Panc1 (cell line): ENCODE measurements at regions not wholly inside any gene's neighbourhood (a gene's known extent, or its start where the extent isn't known, plus 50 kb on each side); places are given as distances from the start of the nearest gene placed in this dataset.

Source experiments
- ATAC-seq: fragments of 200-7000 bp; cut with Tn5 transposase; 2 replicates; pipeline ENCODE4 v1.9.1; 2020; ENCODE audit warnings: mild to moderate bottlenecking, moderate library complexity
- BruUV-seq: library from RNA; stranded (reverse); fragments of 400-500 nt; replicated peaks from 2 replicates; lab custom pipeline; 2021; lab: Mats Ljungman, UMichigan
- CTCF ChIA-PET: fragments of 300-600 bp; sonication (Branson Sonifier 250); formaldehyde crosslinking; loops from one replicate; lab custom pipeline; 2022; ENCODE audit warnings: antibody characterized with exemption; lab: Charles Lee
- POLR2A ChIA-PET: fragments of 300-600 bp; sonication (Branson Sonifier 250); formaldehyde crosslinking; loops from one replicate; lab custom pipeline; 2022; ENCODE audit warnings: antibody characterized with exemption; lab: Charles Lee
- DNase-seq: peaks from one replicate; pipeline ENCODE4 v3.0.0-alpha.2; 2010; ENCODE audit warnings: low read depth, low spot score
- H3K27ac ChIP-seq: 2 replicates; pipeline ENCODE4 v1.5.1; 2011; ENCODE audit warnings: mild to moderate bottlenecking, low read length, inconsistent platforms
- H3K27me3 ChIP-seq: fragments of 200-500 bp; sonication (Bioruptor generic); 2 replicates; pipeline ENCODE4 v1.6.0; 2014; ENCODE audit warnings: low read length, inconsistent platforms; ENCODE audit not compliant: control insufficient read depth, insufficient read depth
- H3K36me3 ChIP-seq: fragments of 200-500 bp; sonication (Bioruptor generic); 2 replicates; pipeline ENCODE4 v1.5.1; 2014; ENCODE audit warnings: inconsistent platforms, mild to moderate bottlenecking, low read length, moderate library complexity; ENCODE audit not compliant: control insufficient read depth, insufficient read depth
- H3K4me1 ChIP-seq: 2 replicates; pipeline ENCODE4 v1.5.1; 2011; ENCODE audit warnings: inconsistent platforms, mild to moderate bottlenecking, low read length, moderate library complexity; ENCODE audit not compliant: control insufficient read depth, insufficient read depth
- H3K4me3 ChIP-seq, 2 experiments: 2 replicates each; pipeline ENCODE4 v1.5.1; 2011 to 2012; ENCODE audit warnings: low read depth in 2 of 2, low read length in 2 of 2, mild to moderate bottlenecking in 2 of 2, inconsistent platforms in 1 of 2, moderate library complexity in 1 of 2
- H3K9me3 ChIP-seq: fragments of 200-500 bp; sonication (Bioruptor generic); 2 replicates; pipeline ENCODE4 v1.5.1; 2014; ENCODE audit warnings: low read depth, mild to moderate bottlenecking, inconsistent platforms, low read length, moderate library complexity; ENCODE audit not compliant: control insufficient read depth, insufficient read depth
- POLR2AphosphoS5 ChIP-seq: IDR thresholded peaks from 2 replicates; pipeline ENCODE4 v1.6.1; 2012; ENCODE audit warnings: mild to moderate bottlenecking, low read depth, low read length, moderate library complexity
- SIN3A ChIP-seq: IDR thresholded peaks from 2 replicates; pipeline ENCODE4 v1.6.1; 2012; ENCODE audit warnings: low read depth, mild to moderate bottlenecking, low read length, moderate library complexity, borderline replicate concordance; ENCODE audit not compliant: insufficient read depth
- TCF7L2 ChIP-seq: IDR thresholded peaks from 2 replicates; pipeline ENCODE4 v1.6.1; 2011; ENCODE audit warnings: mild to moderate bottlenecking, low read depth, low read length, inconsistent platforms
- in situ Hi-C: cut with HindIII; loops from 2 replicates; pipeline ENCODE4 v1.10.0; 2016; ENCODE audit warnings: low sequenced_read_pairs, low pct_unique_long_range_greater_than_20kb
- intact Hi-C: fragments of 100-400 bp; cut with micrococcal nuclease; formaldehyde crosslinking; loops from one replicate; pipeline ENCODE4 v1.10.0; 2022; ENCODE audit not compliant: unreplicated experiment
- TF ChIP-seq, protein P1 (sequence below): fragments of 450-650 bp; IDR thresholded peaks from 2 replicates; pipeline ENCODE4 v1.5.1; 2017; ENCODE audit warnings: mild to moderate bottlenecking
- TF ChIP-seq, protein P2 (sequence below), 2 experiments: IDR thresholded peaks; 2 replicates each; pipeline ENCODE4 v1.6.1; 2011 to 2012; ENCODE audit warnings: low read depth in 2 of 2, control low read depth in 1 of 2, low read length in 1 of 2, mild to moderate bottlenecking in 1 of 2, moderate library complexity in 1 of 2; ENCODE audit not compliant: insufficient read depth in 1 of 2

DNA sequence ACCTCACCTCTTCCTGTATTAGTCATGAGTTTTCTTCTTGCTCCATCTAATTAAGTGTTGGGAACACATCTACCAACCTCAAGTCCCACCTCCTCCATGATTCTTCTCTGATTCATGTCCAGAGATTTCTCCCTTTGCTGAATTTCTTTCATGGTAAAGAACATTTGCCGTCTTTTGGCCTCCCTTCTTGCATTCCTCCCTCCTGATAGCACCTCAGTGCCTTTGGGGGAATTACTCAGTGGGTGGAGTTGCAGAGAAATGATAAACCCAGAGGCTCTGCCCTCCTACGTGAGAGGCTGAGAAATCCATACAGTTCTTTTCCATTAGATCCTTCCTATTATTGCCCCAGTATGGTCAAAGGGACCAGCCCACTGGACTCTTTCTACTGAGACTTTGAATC is 651.9 kb downstream of the SLC4A3 start:
- TF ChIP-seq, protein P1, sequence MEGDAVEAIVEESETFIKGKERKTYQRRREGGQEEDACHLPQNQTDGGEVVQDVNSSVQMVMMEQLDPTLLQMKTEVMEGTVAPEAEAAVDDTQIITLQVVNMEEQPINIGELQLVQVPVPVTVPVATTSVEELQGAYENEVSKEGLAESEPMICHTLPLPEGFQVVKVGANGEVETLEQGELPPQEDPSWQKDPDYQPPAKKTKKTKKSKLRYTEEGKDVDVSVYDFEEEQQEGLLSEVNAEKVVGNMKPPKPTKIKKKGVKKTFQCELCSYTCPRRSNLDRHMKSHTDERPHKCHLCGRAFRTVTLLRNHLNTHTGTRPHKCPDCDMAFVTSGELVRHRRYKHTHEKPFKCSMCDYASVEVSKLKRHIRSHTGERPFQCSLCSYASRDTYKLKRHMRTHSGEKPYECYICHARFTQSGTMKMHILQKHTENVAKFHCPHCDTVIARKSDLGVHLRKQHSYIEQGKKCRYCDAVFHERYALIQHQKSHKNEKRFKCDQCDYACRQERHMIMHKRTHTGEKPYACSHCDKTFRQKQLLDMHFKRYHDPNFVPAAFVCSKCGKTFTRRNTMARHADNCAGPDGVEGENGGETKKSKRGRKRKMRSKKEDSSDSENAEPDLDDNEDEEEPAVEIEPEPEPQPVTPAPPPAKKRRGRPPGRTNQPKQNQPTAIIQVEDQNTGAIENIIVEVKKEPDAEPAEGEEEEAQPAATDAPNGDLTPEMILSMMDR = no peak
- TF ChIP-seq, protein P2, sequence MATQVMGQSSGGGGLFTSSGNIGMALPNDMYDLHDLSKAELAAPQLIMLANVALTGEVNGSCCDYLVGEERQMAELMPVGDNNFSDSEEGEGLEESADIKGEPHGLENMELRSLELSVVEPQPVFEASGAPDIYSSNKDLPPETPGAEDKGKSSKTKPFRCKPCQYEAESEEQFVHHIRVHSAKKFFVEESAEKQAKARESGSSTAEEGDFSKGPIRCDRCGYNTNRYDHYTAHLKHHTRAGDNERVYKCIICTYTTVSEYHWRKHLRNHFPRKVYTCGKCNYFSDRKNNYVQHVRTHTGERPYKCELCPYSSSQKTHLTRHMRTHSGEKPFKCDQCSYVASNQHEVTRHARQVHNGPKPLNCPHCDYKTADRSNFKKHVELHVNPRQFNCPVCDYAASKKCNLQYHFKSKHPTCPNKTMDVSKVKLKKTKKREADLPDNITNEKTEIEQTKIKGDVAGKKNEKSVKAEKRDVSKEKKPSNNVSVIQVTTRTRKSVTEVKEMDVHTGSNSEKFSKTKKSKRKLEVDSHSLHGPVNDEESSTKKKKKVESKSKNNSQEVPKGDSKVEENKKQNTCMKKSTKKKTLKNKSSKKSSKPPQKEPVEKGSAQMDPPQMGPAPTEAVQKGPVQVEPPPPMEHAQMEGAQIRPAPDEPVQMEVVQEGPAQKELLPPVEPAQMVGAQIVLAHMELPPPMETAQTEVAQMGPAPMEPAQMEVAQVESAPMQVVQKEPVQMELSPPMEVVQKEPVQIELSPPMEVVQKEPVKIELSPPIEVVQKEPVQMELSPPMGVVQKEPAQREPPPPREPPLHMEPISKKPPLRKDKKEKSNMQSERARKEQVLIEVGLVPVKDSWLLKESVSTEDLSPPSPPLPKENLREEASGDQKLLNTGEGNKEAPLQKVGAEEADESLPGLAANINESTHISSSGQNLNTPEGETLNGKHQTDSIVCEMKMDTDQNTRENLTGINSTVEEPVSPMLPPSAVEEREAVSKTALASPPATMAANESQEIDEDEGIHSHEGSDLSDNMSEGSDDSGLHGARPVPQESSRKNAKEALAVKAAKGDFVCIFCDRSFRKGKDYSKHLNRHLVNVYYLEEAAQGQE (IDR thresholded peaks at IDR 0.05; ENCODE audit: insufficient read depth in 1 of 2, low read depth in 2 of 2, low read length in 1 of 2) = no peak
- TF ChIP-seq POLR2AphosphoS5 (no peak), SIN3A (no peak)
- DNase-seq (no peak), ATAC-seq (no peak)
- no peaks in the 10 kb centered on the region for H3K36me3 ChIP-seq
- H3K27me3 ChIP-seq = no peaks in the 10 kb centered on the region
- no peak overlapping the region for H3K4me3 ChIP-seq
- in situ Hi-C loops = no loop called here
- intact Hi-C loops = no loop called here
- H3K4me1 ChIP-seq = no peaks in the 10 kb centered on the region
- no TSS peak for BruUV-seq
- ChIA-PET POLR2A (no interaction called here), CTCF (no interaction called here)
- H3K27ac ChIP-seq = no peak overlapping the region
- no peaks in the 10 kb centered on the region for H3K9me3 ChIP-seq

DNA sequence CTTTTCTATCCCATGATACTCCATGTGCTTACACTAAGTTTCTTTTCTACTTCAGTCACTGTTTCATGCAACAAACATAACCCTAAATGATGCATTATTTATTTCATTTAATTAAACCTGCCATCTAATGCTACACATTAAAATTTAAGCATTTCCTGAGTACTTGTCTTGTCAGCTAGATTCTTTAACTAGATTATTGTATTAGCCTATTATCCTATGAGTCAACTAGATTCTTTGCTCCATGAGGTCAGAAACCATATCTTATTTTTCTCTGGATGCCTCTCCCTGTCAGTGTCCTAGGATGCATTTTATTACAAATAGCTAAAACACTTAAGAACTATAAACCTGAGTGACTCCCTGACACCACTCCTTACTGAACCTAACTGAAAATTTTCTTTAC is 652.4 kb downstream of the SLC4A3 start:
- CTCF ChIA-PET = no interaction called here
- in situ Hi-C loops (no loop called here), intact Hi-C loops (no loop called here)
- Histone ChIP-seq H3K27me3 (no peaks in the 10 kb centered on the region), H3K4me3 (no peak overlapping the region), H3K27ac (no peak overlapping the region), H3K36me3 (no peaks in the 10 kb centered on the region), H3K4me1 (no peaks in the 10 kb centered on the region), H3K9me3 (no peaks in the 10 kb centered on the region)
- TF ChIP-seq POLR2AphosphoS5 = no peak
- no peak for TF ChIP-seq TCF7L2
- TF ChIP-seq, protein P2 (IDR thresholded peaks at IDR 0.05; ENCODE audit: insufficient read depth in 1 of 2, low read depth in 2 of 2, low read length in 1 of 2) = no peak
- no peak for TF ChIP-seq SIN3A
- TF ChIP-seq, protein P1 = no peak
- ATAC-seq = no peak
- no peak for DNase-seq
- no TSS peak for BruUV-seq
- POLR2A ChIA-PET = no interaction called here
